A549 (cell line): ENCODE measurements at regions not wholly inside any gene's neighbourhood (a gene's known extent, or its start where the extent isn't known, plus 50 kb on each side); places are given as distances from the start of the nearest gene placed in this dataset.

Experiments used
- ATAC-seq, 2 experiments: fragments of 200-7000 bp in 1 of 2; fragments of >200 bp in 1 of 2; cut with Nextera tagmentation in 1 of 2; cut with Tn5 transposase in 1 of 2; 3 replicates each; pipeline versions ENCODE4 v1.8.0 to v1.9.1; 2018 to 2020; ENCODE audit warnings: mild to moderate bottlenecking in 1 of 2, moderate library complexity in 1 of 2
- CTCF ChIA-PET: fragments of 300-600 bp; sonication (Branson Sonifier 250); formaldehyde crosslinking; extraction: SDS; loops from one replicate; lab custom pipeline; 2021; ENCODE audit warnings: antibody characterized with exemption, inconsistent platforms; lab: Yijun Ruan, JAX
- POLR2A ChIA-PET: fragments of 350-600 bp; formaldehyde crosslinking; extraction: SDS; loops from one replicate; lab custom pipeline; 2021; ENCODE audit warnings: antibody characterized with exemption, inconsistent platforms; lab: Yijun Ruan, JAX
- DNase-seq, 2 experiments: peaks; one replicate each; pipeline versions ENCODE4 v3.0.0 to v3.0.0-alpha.2; 2011 to 2016; ENCODE audit warnings: low read depth in 1 of 2, low spot score in 1 of 2
- FAIRE-seq: peaks from 2 replicates; lab custom pipeline; 2011; peaks lifted over from hg19 to GRCh38; lab: Jason Lieb, UNC
- H3K27ac ChIP-seq, 2 experiments: fragments of >200 bp; sonication (Bioruptor Twin); formaldehyde crosslinking; 3 replicates each; pipeline ENCODE4 v1.5.1; 2016 to 2017
- H3K4me1 ChIP-seq: fragments of >200 bp; sonication (Bioruptor Twin); formaldehyde crosslinking; 3 replicates; pipeline ENCODE4 v1.6.1; 2016
- H3K4me2 ChIP-seq: fragments of >200 bp; sonication (Bioruptor Twin); formaldehyde crosslinking; 3 replicates; pipeline ENCODE4 v1.6.1; 2016
- H3K4me3 ChIP-seq: fragments of >200 bp; sonication (Bioruptor Twin); formaldehyde crosslinking; 3 replicates; pipeline ENCODE4 v1.5.1; 2016
- H3K9me3 ChIP-seq: fragments of >200 bp; sonication (Bioruptor Twin); formaldehyde crosslinking; 3 replicates; pipeline ENCODE4 v1.6.1; 2016
- GATA3 ChIP-seq: IDR thresholded peaks from 2 replicates; pipeline ENCODE4 v1.6.1; 2012; ENCODE audit warnings: borderline replicate concordance
- HES2 ChIP-seq: fragments of >200 bp; sonication (Bioruptor Twin); formaldehyde crosslinking; IDR thresholded peaks from 2 replicates; pipeline ENCODE4 v1.6.1; 2016
- NPAS2 ChIP-seq: fragments of 250-450 bp; sonication (Bioruptor Pico); IDR thresholded peaks from 2 replicates; pipeline ENCODE4 v1.8.0; 2022; ENCODE audit warnings: mild to moderate bottlenecking, moderate library complexity, borderline replicate concordance
- PHF8 ChIP-seq: fragments of 200-600 bp; sonication (generic); IDR thresholded peaks from 2 replicates; pipeline ENCODE4 v1.6.1; 2016; ENCODE audit warnings: low read depth, mild to moderate bottlenecking, antibody characterized with exemption, moderate library complexity, borderline replicate concordance
- RARB ChIP-seq: fragments of 250-450 bp; sonication (Bioruptor Pico); IDR thresholded peaks from 2 replicates; pipeline ENCODE4 v1.8.0; 2021; ENCODE audit warnings: mild to moderate bottlenecking, moderate library complexity
- REST ChIP-seq: fragments of 200-600 bp; sonication (generic); IDR thresholded peaks from 2 replicates; pipeline ENCODE4 v1.6.1; 2016; ENCODE audit warnings: antibody characterized with exemption, mild to moderate bottlenecking, moderate library complexity
- TP53 ChIP-seq: fragments of 250-450 bp; sonication (Bioruptor Pico); IDR thresholded peaks from 2 replicates; pipeline ENCODE4 v1.5.0; 2021; ENCODE audit warnings: mild to moderate bottlenecking, moderate library complexity
- ZFP36 ChIP-seq: fragments of 450-650 bp; IDR thresholded peaks from 2 replicates; pipeline ENCODE4 v1.6.1; 2014; ENCODE audit warnings: borderline replicate concordance; ENCODE audit not compliant: partially characterized antibody
- ZNF302 ChIP-seq: fragments of 250-450 bp; sonication (Bioruptor Pico); IDR thresholded peaks from 2 replicates; pipeline ENCODE4 v1.9.0; 2021; ENCODE audit warnings: inconsistent platforms, mild to moderate bottlenecking, moderate library complexity
- WGBS: methylation state at CpG from one replicate; pipeline ENCODE4 v1.1.6; 2017; ENCODE audit errors: missing lambda C conversion rate; 5-methylcytosine and 5-hydroxymethylcytosine counted together
- TF ChIP-seq, protein P1 (sequence below): fragments of 250-450 bp; sonication (Bioruptor Pico); IDR thresholded peaks from 2 replicates; pipeline ENCODE4 v1.5.0; 2021; ENCODE audit warnings: mild to moderate bottlenecking, moderate library complexity, borderline replicate concordance

DNA sequence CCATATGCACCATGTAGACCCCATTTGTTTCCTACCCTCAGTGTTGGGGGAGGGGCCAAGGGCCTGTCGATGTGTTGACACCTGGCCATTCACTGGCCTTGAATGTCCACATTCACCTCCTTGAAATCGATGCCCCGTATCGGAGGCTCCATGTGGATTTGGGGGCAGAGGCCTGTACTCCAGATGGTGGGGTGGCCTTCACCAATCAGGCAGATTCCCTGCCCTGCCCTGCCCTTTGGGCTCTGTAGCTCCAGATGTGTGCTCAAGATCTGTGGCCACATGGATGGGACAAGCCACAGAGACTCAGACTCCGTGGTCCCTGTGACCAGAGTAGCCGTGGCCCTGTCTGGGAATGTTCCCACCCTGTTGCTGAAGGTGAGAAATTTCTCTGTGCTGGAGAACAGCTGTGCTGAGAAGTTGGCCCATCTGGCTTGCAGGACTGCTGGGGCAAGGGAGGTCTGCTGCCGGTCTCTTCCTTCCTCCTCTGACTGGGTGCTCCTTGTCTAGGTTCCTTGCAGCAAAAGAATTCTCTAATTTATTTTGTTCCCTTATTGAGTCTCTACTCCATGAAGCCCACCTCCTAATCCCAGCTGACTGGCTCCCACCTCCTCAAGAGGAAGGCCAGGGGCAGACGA, 221.3 kb downstream of the SEC14L1 start:
- 80% methylated on average over 8 of the region's 8 CpGs for WGBS
- H3K4me2 ChIP-seq = no peak overlapping the region
- ATAC-seq (no peak), DNase-seq (no peak), FAIRE-seq (no peak)
- no peak overlapping the region for H3K4me3 ChIP-seq
- H3K4me1 ChIP-seq = peaks cover 57% of the 10 kb centered on the region
- no peak for TF ChIP-seq GATA3
- TF ChIP-seq ZFP36 = no peak
- no peak for TF ChIP-seq RARB (CRISPR knock-in tag)
- POLR2A ChIA-PET = no interaction called here
- no peaks in the 10 kb centered on the region for H3K9me3 ChIP-seq
- H3K27ac ChIP-seq = peak overlapping the region; percentile 62 to 82; a peak in 4 of 6 replicates
- CTCF ChIA-PET = interaction anchor here (0.9 to 2.7 kb wide), 5 partner anchors 31 to 138 kb away, joined by 3 to 19 read pairs (median 4); no protein-coding TSS in a partner anchor

GRCh38 chr17:77363821-77364361, 223.1 kb downstream of the SEC14L1 start:
- Histone ChIP-seq H3K4me3 (no peak overlapping the region), H3K4me2 (peak overlapping the region; percentile 73), H3K4me1 (peaks cover 66% of the 10 kb centered on the region), H3K27ac (peak overlapping the region; percentile 82 to 87; a peak in 5 of 6 replicates), H3K9me3 (no peaks in the 10 kb centered on the region)
- ChIA-PET POLR2A (no interaction called here), CTCF (interaction anchor here (1.2 to 2.7 kb wide), 3 partner anchors 14 to 33 kb away, joined by 3 to 19 read pairs (median 4); no protein-coding TSS in a partner anchor)
- TF ChIP-seq REST = no peak
- TF ChIP-seq HES2 = no peak
- TF ChIP-seq PHF8 = no peak
- FAIRE-seq (no peak), DNase-seq (no peak), ATAC-seq (no peak)
- 72% methylated on average over 17 of the region's 17 CpGs for WGBS

DNA sequence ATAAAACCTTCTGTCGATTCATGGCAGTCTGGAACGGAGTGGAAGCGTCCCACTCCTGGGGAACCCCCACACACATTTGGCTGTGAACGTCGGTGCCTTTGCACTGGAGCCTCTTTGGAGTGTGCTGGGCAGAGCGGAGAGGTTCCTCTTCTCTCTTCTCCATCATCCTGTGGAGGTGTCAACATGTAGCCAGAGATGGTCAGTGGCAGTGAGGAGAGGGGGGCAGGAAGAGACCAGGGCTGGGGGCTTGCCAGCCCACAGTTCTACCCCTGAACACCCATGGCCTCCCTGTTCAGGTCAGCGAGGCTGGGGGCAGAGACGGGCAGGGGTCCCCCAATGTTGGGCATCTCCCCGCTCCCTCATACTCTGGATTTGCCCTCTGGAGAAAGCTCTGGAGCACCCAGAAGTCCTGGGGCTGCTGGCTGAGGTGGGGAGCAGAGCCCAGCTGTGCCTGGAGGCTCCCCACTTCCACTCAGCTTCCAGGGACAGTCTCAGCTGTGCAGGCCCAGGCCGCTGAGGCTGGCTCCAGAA, 223.7 kb downstream of the SEC14L1 start:
- ChIA-PET POLR2A (no interaction called here), CTCF (interaction anchor here (1.2 to 4.6 kb wide), 5 partner anchors 13 to 72 kb away, joined by 3 to 22 read pairs (median 5); no protein-coding TSS in a partner anchor)
- 86% methylated on average over 9 of the region's 10 CpGs for WGBS
- H3K27ac ChIP-seq = peak overlapping the region; percentile 82 to 87
- FAIRE-seq = no peak
- DNase-seq = no peak
- no peaks in the 10 kb centered on the region for H3K9me3 ChIP-seq
- TF ChIP-seq, protein P1, sequence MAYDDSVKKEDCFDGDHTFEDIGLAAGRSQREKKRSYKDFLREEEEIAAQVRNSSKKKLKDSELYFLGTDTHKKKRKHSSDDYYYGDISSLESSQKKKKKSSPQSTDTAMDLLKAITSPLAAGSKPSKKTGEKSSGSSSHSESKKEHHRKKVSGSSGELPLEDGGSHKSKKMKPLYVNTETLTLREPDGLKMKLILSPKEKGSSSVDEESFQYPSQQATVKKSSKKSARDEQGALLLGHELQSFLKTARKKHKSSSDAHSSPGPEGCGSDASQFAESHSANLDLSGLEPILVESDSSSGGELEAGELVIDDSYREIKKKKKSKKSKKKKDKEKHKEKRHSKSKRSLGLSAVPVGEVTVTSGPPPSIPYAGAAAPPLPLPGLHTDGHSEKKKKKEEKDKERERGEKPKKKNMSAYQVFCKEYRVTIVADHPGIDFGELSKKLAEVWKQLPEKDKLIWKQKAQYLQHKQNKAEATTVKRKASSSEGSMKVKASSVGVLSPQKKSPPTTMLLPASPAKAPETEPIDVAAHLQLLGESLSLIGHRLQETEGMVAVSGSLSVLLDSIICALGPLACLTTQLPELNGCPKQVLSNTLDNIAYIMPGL = no peak
- TF ChIP-seq NPAS2 (no peak), ZNF302 (CRISPR knock-in tag) (no peak), TP53 (CRISPR knock-in tag) (no peak)
- H3K4me1 ChIP-seq = peaks cover 71% of the 10 kb centered on the region
- 0 out of 6 replicates have a peak, but pooled peaks of 1 of the 2 experiments have one; percentile 3 for ATAC-seq
- no peak overlapping the region for H3K4me3 ChIP-seq
- peak overlapping the region; percentile 73 for H3K4me2 ChIP-seq
